ENCODE measurements at regions not wholly inside any gene's neighbourhood (a gene's known extent, or its start where the extent isn't known, plus 50 kb on each side); places are given as distances from the start of the nearest gene placed in this dataset.

GRCh38 chr7:12066004-12066403 lies 145.1 kb upstream of the TMEM106B start:
- TF ChIP-seq CTCF (IDR thresholded peaks at IDR 0.05; ENCODE audit: poor library complexity, severe bottlenecking): no peak
- TF ChIP-seq EZH2 (IDR thresholded peaks at IDR 0.05; ENCODE audit: borderline replicate concordance, insufficient read depth, low read length, poor library complexity, severe bottlenecking): no peak
- no peak for TF ChIP-seq POLR2AphosphoS5 (IDR thresholded peaks at IDR 0.05)
- TF ChIP-seq REST (IDR thresholded peaks at IDR 0.05; ENCODE audit: borderline replicate concordance): no peak
- TF ChIP-seq RAD21 (conservative IDR thresholded peaks at IDR 0.05): no peak
- TF ChIP-seq EP300 (conservative IDR thresholded peaks at IDR 0.05; ENCODE audit: poor library complexity, severe bottlenecking): no peak
- TF ChIP-seq TAF1 (IDR thresholded peaks at IDR 0.05; ENCODE audit: low read depth): no peak
- no peak for TF ChIP-seq MXI1 (conservative IDR thresholded peaks at IDR 0.05; ENCODE audit: poor library complexity, severe bottlenecking)
